Activated naive CD8-positive, alpha-beta T cell treated with anti-CD3 and anti-CD28 coated beads, Interleukin-2, amount 10 ng/mL, durations not matched to agents 7 days and 5 days (primary cell): ENCODE measurements at regions not wholly inside any gene's neighbourhood (a gene's known extent, or its start where the extent isn't known, plus 50 kb on each side); places are given as distances from the start of the nearest gene placed in this dataset.

Experiments used
- ATAC-seq: fragments of 150-1000 bp; cut with Tn5 transposase; one replicate; pipeline ENCODE4 v1.10.0; 2021; ENCODE audit warnings: low read depth, moderate library complexity
- POLR2A ChIA-PET: fragments of 350-600 bp; sonication (Branson Sonifier 250); formaldehyde crosslinking; loops from one replicate; lab custom pipeline; 2021; ENCODE audit warnings: antibody characterized with exemption; lab: Charles Lee
- DNase-seq: peaks from one replicate; pipeline ENCODE4 v3.0.0; 2021
- H3K27ac Mint-ChIP-seq: one replicate; pipeline ENCODE4 v1.8.0; 2022; ENCODE audit warnings: mild to moderate bottlenecking, mixed read lengths
- H3K27me3 Mint-ChIP-seq: one replicate; pipeline ENCODE4 v1.8.0; 2022; ENCODE audit warnings: mild to moderate bottlenecking, moderate library complexity, mixed read lengths
- H3K36me3 Mint-ChIP-seq: one replicate; pipeline ENCODE4 v1.8.0; 2021; ENCODE audit warnings: mild to moderate bottlenecking, mixed read lengths
- H3K4me1 Mint-ChIP-seq: one replicate; pipeline ENCODE4 v1.8.0; 2021; ENCODE audit warnings: mixed read lengths
- H3K4me3 Mint-ChIP-seq: one replicate; pipeline ENCODE4 v1.8.0; 2022; ENCODE audit warnings: mild to moderate bottlenecking, moderate library complexity, mixed read lengths
- H3K9me3 Mint-ChIP-seq: one replicate; pipeline ENCODE4 v1.8.0; 2021; ENCODE audit warnings: mixed read lengths

DNA sequence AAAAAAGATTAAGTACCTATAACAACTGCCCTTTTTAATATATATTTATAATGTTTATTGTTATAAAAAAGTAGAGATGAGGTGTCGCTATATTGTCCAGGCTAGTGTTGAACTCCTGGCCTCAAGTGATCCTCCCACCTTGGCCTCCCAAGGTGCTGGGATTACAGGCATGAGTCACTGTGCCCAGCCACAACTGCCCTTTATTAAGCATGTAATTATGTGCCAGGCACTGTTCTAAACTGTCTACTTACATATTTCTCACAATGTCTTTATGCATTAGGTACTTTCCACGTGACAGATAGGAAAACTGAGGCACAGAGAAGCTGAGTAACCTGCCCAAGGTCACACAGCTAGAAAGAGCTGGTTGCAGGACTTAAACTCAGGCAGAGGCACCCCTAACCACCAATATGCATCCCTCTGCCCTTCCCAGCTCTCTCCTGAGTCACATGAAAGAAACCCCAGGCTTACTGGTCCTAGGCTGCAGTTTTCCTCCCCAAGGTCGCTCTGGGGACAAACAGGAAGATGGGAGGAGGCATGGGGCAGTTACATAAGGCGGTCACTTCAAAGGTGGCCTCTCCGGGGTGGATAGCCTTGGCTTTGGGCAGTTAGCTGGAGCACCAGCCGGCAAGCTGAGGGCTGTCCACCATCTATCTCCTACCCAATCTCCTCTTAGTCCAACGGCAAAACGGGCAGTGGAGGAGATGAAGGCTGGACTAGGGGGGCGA, 54.6 kb upstream of the TBX3 start:
- POLR2A ChIA-PET: no interaction called here
- H3K9me3 Mint-ChIP-seq: no peaks in the 10 kb centered on the region
- ATAC-seq: no peak
- peaks cover 1% of the 10 kb centered on the region for H3K36me3 Mint-ChIP-seq
- H3K27ac Mint-ChIP-seq: no peak overlapping the region
- H3K4me1 Mint-ChIP-seq: no peaks in the 10 kb centered on the region
- peaks cover 24% of the 10 kb centered on the region for H3K27me3 Mint-ChIP-seq
- H3K4me3 Mint-ChIP-seq: no peak overlapping the region
- no peak for DNase-seq

DNA sequence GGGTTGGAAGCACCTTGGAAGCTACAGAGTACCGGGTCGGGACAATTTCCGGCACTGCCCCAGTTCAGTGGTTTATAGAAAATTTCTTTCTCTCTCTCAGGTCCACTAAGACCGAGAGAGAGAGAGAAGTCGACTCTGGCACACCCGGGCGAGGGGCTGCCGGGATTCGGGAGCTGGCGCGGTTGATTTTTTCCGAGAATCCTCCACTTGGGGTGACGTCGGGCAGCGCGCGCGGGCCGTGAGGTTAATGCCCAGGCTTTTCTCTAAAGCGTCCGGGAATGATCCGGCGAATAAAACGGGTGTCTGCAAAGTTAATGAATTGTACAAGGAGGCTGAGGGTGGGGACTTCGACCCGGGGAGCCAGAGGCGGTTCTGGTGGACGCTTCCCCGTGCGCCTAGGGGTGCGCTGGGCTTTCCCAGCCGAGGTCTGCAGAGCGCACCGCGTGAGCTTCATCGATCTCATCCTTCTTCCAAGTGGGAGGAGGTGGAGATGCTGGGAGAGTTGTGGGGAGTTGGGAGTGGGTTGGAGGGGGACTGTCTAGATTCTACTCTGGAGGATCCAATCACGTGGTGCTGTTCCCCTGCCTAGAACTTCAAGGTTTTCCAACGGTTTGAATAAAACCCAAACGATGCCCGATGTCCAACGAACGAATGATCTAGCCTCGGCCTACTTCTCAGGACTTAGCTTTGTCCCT, 51.9 kb upstream of the TBX3 start:
- H3K9me3 Mint-ChIP-seq: no peaks in the 10 kb centered on the region
- no peaks in the 10 kb centered on the region for H3K4me1 Mint-ChIP-seq
- ATAC-seq: no peak
- H3K27ac Mint-ChIP-seq: no peak overlapping the region
- POLR2A ChIA-PET: no interaction called here
- H3K27me3 Mint-ChIP-seq: peaks cover 24% of the 10 kb centered on the region
- DNase-seq: no peak
- no peak overlapping the region for H3K4me3 Mint-ChIP-seq
- peaks cover 1% of the 10 kb centered on the region for H3K36me3 Mint-ChIP-seq

DNA sequence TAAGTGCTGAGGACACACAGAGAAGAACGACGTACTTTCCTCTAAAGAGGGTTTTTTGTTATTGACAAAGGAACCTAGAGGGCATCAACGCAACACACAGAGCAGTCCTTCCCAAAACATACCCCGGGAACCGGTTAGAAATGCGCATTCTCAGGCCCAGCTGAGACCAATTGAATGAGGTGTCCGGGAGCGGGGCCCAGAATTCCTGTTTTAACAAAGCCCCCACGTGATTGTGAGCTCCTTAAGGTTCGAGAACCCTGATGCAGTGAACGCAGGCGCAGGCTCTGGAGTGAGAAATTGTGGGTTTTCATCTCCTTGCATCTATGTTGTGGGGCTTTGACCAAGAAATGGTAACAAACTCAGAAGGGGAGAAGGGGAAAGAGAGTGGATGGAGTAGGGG, 51.0 kb upstream of the TBX3 start:
- POLR2A ChIA-PET: no interaction called here
- H3K9me3 Mint-ChIP-seq: no peaks in the 10 kb centered on the region
- no peaks in the 10 kb centered on the region for H3K4me1 Mint-ChIP-seq
- peaks cover 1% of the 10 kb centered on the region for H3K36me3 Mint-ChIP-seq
- H3K27me3 Mint-ChIP-seq: peaks cover 24% of the 10 kb centered on the region
- H3K4me3 Mint-ChIP-seq: no peak overlapping the region
- ATAC-seq: no peak
- no peak for DNase-seq
- H3K27ac Mint-ChIP-seq: no peak overlapping the region

DNA sequence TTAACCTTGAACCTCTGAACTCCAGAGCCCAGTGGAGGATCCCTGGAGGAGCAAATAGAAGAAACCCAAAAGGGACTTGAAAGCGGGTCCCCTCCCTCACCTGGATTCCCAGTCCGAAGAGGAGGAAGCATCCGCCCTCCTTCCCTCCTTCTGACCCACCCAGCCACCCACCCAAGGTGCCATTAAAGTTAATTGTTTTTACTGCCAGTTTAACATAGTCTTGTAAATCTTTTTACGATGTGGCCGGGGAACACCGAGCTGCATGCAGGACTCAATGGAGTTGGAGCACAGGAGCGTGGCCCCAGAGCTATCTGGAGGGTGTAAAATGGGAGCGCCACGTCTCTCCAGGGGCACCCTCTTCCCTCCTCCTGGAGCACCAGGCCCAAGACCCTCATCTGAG, 49.9 kb upstream of the TBX3 start:
- H3K4me3 Mint-ChIP-seq: no peak overlapping the region
- no peak overlapping the region for H3K27ac Mint-ChIP-seq
- DNase-seq (no peak), ATAC-seq (no peak)
- H3K36me3 Mint-ChIP-seq: peaks cover 1% of the 10 kb centered on the region
- no peaks in the 10 kb centered on the region for H3K9me3 Mint-ChIP-seq
- H3K27me3 Mint-ChIP-seq: peaks cover 24% of the 10 kb centered on the region
- POLR2A ChIA-PET: no interaction called here
- H3K4me1 Mint-ChIP-seq: no peaks in the 10 kb centered on the region
